HG03159 (cell line): ENCODE measurements at regions not wholly inside any gene's neighbourhood (a gene's known extent, or its start where the extent isn't known, plus 50 kb on each side); places are given as distances from the start of the nearest gene placed in this dataset.

ENCODE experiments used
- ATAC-seq: cut with Tn5 transposase; IDR thresholded peaks from one replicate; pipeline ENCODE4 v1.9.1; 2021; ENCODE audit warnings: mild to moderate bottlenecking, moderate library complexity; ENCODE audit not compliant: unreplicated experiment

GRCh38 chr4:22030881-22031280 lies 82.3 kb upstream of the KCNIP4 start:
- no peak for ATAC-seq

GRCh38 chr4:22030307-22030706 lies 81.7 kb upstream of the KCNIP4 start:
- no peak for ATAC-seq

GRCh38 chr4:22029803-22030202 lies 81.2 kb upstream of the KCNIP4 start:
- no peak for ATAC-seq

- ATAC-seq, result no peak
Observed at GRCh38 chr4:22021106-22021505, 72.5 kb upstream of the KCNIP4 start.

- ATAC-seq, result no peak
Observed at GRCh38 chr4:22020129-22020528, 71.6 kb upstream of the KCNIP4 start.

GRCh38 chr4:22019676-22020075 lies 71.1 kb upstream of the KCNIP4 start:
- no peak for ATAC-seq

GRCh38 chr4:22014222-22014741 lies 65.7 kb upstream of the KCNIP4 start:
- no peak for ATAC-seq

GRCh38 chr4:22003878-22004277 lies 55.3 kb upstream of the KCNIP4 start:
- ATAC-seq, result no peak
